HepG2 (cell line): ENCODE measurements at regions not wholly inside any gene's neighbourhood (a gene's known extent, or its start where the extent isn't known, plus 50 kb on each side); places are given as distances from the start of the nearest gene placed in this dataset.
A peak's percentile ranks its signal among the peaks of the same experiment; 100 is the strongest.

Source experiments
- DMAP1 ChIP-seq: IDR thresholded peaks from 2 replicates; pipeline ENCODE4 v1.6.1; 2016
- ELF3 ChIP-seq: IDR thresholded peaks from 2 replicates; pipeline ENCODE4 v1.6.1; 2016; ENCODE audit warnings: missing genetic modification reagents, missing compliant biosample characterization
- ERF ChIP-seq: IDR thresholded peaks from 2 replicates; pipeline ENCODE4 v1.6.1; 2018; ENCODE audit warnings: missing biosample characterization, missing genetic modification reagents
- FOSL2 ChIP-seq: sonication (generic); formaldehyde crosslinking; IDR thresholded peaks from 2 replicates; pipeline ENCODE4 v1.4.0; 2020; ENCODE audit warnings: missing genetic modification reagents
- FOXC1 ChIP-seq: sonication (generic); formaldehyde crosslinking; IDR thresholded peaks from 2 replicates; pipeline ENCODE4 v1.8.0; 2022; ENCODE audit warnings: mild to moderate bottlenecking, missing genetic modification reagents, borderline replicate concordance
- IRF2 ChIP-seq: IDR thresholded peaks from 2 replicates; pipeline ENCODE4 v1.6.1; 2018; ENCODE audit warnings: missing genetic modification reagents, missing compliant biosample characterization
- JUND ChIP-seq: sonication (generic); formaldehyde crosslinking; IDR thresholded peaks from 2 replicates; pipeline ENCODE4 v1.8.0; 2022; ENCODE audit warnings: mild to moderate bottlenecking, missing genetic modification reagents
- KAT7 ChIP-seq: IDR thresholded peaks from 2 replicates; pipeline ENCODE4 v1.6.1; 2018; ENCODE audit warnings: borderline replicate concordance, missing compliant biosample characterization
- KLF11 ChIP-seq: IDR thresholded peaks from 2 replicates; pipeline ENCODE4 v1.6.1; 2016; ENCODE audit warnings: missing compliant biosample characterization
- MED1 ChIP-seq: sonication (generic); formaldehyde crosslinking; IDR thresholded peaks from 2 replicates; pipeline ENCODE4 v1.4.0; 2020; ENCODE audit warnings: missing genetic modification reagents
- NFE2 ChIP-seq: sonication (generic); formaldehyde crosslinking; IDR thresholded peaks from 2 replicates; pipeline ENCODE4 v1.4.0; 2020; ENCODE audit warnings: missing genetic modification reagents
- POGZ ChIP-seq: sonication (generic); formaldehyde crosslinking; IDR thresholded peaks from 2 replicates; pipeline ENCODE4 v1.4.0; 2020; ENCODE audit warnings: mild to moderate bottlenecking, missing genetic modification reagents
- SIX4 ChIP-seq: sonication (generic); formaldehyde crosslinking; IDR thresholded peaks from 2 replicates; pipeline ENCODE4 v1.4.0; 2020; ENCODE audit warnings: missing genetic modification reagents
- SMAD3 ChIP-seq: sonication (generic); formaldehyde crosslinking; IDR thresholded peaks from 2 replicates; pipeline ENCODE4 v1.4.0; 2020; ENCODE audit warnings: missing genetic modification reagents
- TAF1 ChIP-seq: sonication (generic); formaldehyde crosslinking; IDR thresholded peaks from 2 replicates; pipeline ENCODE4 v1.4.0; 2020; ENCODE audit warnings: missing genetic modification reagents
- TFDP1 ChIP-seq: IDR thresholded peaks from 2 replicates; pipeline ENCODE4 v1.6.1; 2016; ENCODE audit warnings: missing compliant biosample characterization, missing genetic modification reagents, borderline replicate concordance
- YEATS2 ChIP-seq: sonication (generic); formaldehyde crosslinking; IDR thresholded peaks from 2 replicates; pipeline ENCODE4 v1.4.0; 2020; ENCODE audit warnings: missing genetic modification reagents, borderline replicate concordance
- ZBTB2 ChIP-seq: sonication (generic); formaldehyde crosslinking; IDR thresholded peaks from 2 replicates; pipeline ENCODE4 v1.8.0; 2022; ENCODE audit warnings: low read depth, missing genetic modification reagents
- ZNF331 ChIP-seq: sonication (generic); formaldehyde crosslinking; IDR thresholded peaks from 2 replicates; pipeline ENCODE4 v1.4.0; 2020; ENCODE audit warnings: missing genetic modification reagents
- ZNF496 ChIP-seq: sonication (generic); formaldehyde crosslinking; IDR thresholded peaks from 2 replicates; pipeline ENCODE4 v1.8.1; 2023; ENCODE audit warnings: mild to moderate bottlenecking, moderate library complexity, missing genetic modification reagents; ENCODE audit not compliant: insufficient replicate concordance
- ZNF614 ChIP-seq: IDR thresholded peaks from 2 replicates; pipeline ENCODE4 v1.6.1; 2018; ENCODE audit warnings: missing biosample characterization, missing genetic modification reagents, inconsistent platforms, borderline replicate concordance
- ZNF772 ChIP-seq: sonication (generic); formaldehyde crosslinking; IDR thresholded peaks from 2 replicates; pipeline ENCODE4 v1.5.0; 2020; ENCODE audit warnings: mild to moderate bottlenecking, missing genetic modification reagents
- ZSCAN12 ChIP-seq: sonication (generic); formaldehyde crosslinking; IDR thresholded peaks from 2 replicates; pipeline ENCODE4 v1.9.0; 2021; ENCODE audit warnings: mild to moderate bottlenecking, missing genetic modification reagents
- TF ChIP-seq, protein P1 (sequence below): sonication (generic); formaldehyde crosslinking; IDR thresholded peaks from 2 replicates; pipeline ENCODE4 v1.5.1; 2020; ENCODE audit warnings: mild to moderate bottlenecking, missing genetic modification reagents, moderate library complexity
- TF ChIP-seq, protein P2 (sequence below): sonication (generic); formaldehyde crosslinking; IDR thresholded peaks from 2 replicates; pipeline ENCODE4 v1.4.0; 2020; ENCODE audit warnings: mild to moderate bottlenecking, missing genetic modification reagents

DNA sequence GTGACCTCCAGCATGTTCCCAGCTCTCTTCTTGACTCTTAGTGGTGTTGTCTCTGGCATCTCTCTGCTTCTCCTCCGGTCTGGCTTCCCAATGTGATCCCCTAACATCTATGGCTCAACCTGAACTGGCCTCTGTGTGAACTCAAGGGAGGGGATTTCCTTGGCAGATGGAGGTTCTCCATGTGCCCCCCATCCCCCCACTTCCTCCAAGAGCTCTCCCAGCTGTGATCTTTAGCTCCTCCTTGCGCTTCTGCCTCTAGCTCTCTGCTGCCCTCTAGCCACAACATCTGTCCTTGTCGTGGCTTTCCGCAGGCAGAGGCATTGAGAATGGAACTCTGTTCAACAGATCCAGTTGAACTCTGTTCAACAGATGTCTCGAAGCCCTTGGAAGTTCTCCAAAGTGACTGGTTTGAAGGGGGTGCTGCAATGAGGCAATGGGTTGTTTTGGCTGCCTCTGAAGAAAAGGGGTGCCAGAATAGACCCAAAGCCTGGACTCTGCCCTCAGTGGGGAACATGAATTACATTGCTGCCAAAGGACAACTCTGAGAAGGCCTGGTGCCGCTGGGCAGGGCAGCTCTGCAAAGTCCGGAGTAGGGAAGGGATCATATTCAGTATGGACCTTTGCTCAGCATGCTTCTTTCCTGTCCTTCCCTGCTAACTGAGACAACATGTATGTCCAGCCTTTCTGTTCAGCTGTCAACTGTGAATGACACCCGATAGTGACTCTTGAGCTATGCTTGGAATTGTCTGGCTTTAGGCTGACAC, 61.9 kb downstream of the ADM start (continued):
- TF ChIP-seq, protein P1, sequence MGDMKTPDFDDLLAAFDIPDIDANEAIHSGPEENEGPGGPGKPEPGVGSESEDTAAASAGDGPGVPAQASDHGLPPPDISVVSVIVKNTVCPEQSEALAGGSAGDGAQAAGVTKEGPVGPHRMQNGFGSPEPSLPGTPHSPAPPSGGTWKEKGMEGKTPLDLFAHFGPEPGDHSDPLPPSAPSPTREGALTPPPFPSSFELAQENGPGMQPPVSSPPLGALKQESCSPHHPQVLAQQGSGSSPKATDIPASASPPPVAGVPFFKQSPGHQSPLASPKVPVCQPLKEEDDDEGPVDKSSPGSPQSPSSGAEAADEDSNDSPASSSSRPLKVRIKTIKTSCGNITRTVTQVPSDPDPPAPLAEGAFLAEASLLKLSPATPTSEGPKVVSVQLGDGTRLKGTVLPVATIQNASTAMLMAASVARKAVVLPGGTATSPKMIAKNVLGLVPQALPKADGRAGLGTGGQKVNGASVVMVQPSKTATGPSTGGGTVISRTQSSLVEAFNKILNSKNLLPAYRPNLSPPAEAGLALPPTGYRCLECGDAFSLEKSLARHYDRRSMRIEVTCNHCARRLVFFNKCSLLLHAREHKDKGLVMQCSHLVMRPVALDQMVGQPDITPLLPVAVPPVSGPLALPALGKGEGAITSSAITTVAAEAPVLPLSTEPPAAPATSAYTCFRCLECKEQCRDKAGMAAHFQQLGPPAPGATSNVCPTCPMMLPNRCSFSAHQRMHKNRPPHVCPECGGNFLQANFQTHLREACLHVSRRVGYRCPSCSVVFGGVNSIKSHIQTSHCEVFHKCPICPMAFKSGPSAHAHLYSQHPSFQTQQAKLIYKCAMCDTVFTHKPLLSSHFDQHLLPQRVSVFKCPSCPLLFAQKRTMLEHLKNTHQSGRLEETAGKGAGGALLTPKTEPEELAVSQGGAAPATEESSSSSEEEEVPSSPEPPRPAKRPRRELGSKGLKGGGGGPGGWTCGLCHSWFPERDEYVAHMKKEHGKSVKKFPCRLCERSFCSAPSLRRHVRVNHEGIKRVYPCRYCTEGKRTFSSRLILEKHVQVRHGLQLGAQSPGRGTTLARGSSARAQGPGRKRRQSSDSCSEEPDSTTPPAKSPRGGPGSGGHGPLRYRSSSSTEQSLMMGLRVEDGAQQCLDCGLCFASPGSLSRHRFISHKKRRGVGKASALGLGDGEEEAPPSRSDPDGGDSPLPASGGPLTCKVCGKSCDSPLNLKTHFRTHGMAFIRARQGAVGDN: peak; percentile 44; the same call in 1 of the 2 replicates
- 0 out of 2 replicates have a peak, but pooled peaks have one; percentile 60 for TF ChIP-seq SMAD3 (CRISPR knock-in tag)
- TF ChIP-seq ERF (CRISPR knock-in tag): peak; percentile 81
- no peak for TF ChIP-seq ZNF331 (CRISPR knock-in tag)
- no peak for TF ChIP-seq JUND (CRISPR knock-in tag)
- no peak for TF ChIP-seq SIX4 (CRISPR knock-in tag)
- TF ChIP-seq TAF1: 0 out of 2 replicates have a peak, but pooled peaks have one; percentile 33
- no peak for TF ChIP-seq ZNF496
- no peak for TF ChIP-seq NFE2 (CRISPR knock-in tag)
- peak; percentile 58; the same call in 1 of the 2 replicates for TF ChIP-seq MED1
- 0 out of 2 replicates have a peak, but pooled peaks have one; percentile 33 for TF ChIP-seq KLF11 (CRISPR knock-in tag)
- peak; percentile 66 for TF ChIP-seq DMAP1 (CRISPR knock-in tag)
- peak; percentile 61 for TF ChIP-seq FOSL2
- no peak for TF ChIP-seq ZBTB2
- TF ChIP-seq IRF2: peak; percentile 86
- TF ChIP-seq ELF3 (CRISPR knock-in tag): peak; percentile 71
- TF ChIP-seq FOXC1: peak; percentile 72; the same call in 1 of the 2 replicates
- 0 out of 2 replicates have a peak, but pooled peaks have one; percentile 46 for TF ChIP-seq KAT7 (CRISPR knock-in tag)
- no peak; the same call in 1 of the 2 replicates for TF ChIP-seq ZSCAN12 (CRISPR knock-in tag)
- TF ChIP-seq TFDP1 (CRISPR knock-in tag): peak; percentile 41; the same call in 1 of the 2 replicates
- TF ChIP-seq POGZ (CRISPR knock-in tag): 0 out of 2 replicates have a peak, but pooled peaks have one; percentile 56
- peak; percentile 77; the same call in 1 of the 2 replicates for TF ChIP-seq ZNF772 (CRISPR knock-in tag)
- TF ChIP-seq ZNF614 (CRISPR knock-in tag): peak; percentile 76; the same call in 1 of the 2 replicates
- TF ChIP-seq, protein P2, sequence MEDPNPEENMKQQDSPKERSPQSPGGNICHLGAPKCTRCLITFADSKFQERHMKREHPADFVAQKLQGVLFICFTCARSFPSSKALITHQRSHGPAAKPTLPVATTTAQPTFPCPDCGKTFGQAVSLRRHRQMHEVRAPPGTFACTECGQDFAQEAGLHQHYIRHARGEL: no peak
- TF ChIP-seq YEATS2 (CRISPR knock-in tag): peak; percentile 52; the same call in 1 of the 2 replicates
